ENCODE measurements at regions not wholly inside any gene's neighbourhood (a gene's known extent, or its start where the extent isn't known, plus 50 kb on each side); places are given as distances from the start of the nearest gene placed in this dataset.

DNA sequence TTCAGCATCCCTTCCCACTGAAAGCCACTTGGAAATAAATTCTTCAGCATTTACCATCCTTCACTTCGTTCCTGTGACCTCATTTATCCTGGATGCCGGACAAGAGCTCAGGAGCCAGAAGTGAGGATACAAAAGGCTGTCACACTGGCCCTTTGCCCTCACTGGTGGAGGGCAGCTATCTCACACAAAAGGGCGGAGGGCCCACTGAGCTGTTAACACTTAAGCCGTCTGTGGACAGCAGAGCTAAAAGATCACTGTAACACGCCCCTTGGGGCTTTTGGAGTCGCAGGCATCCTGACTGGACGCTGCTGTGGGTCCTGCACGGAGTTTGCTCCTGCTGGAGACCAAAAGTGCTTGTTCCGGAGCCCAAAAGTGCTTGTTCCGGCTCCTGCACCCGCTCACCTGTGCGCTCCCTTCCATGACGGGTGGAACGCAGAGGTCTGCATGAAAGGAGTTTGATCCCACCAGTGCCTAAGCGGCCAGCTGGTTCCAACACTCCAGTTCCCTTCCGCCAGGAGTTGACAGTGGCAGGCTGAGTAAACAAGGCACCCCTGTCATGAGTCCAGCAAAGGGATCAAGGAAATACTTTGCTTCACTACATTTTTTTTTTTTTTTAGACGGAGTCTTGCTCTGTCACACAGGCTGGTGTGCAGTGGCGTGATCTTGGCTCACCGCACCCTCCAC lies 572.0 kb upstream of the LINC00305 start:
- TF ChIP-seq YY1 (IDR thresholded peaks at IDR 0.05; ENCODE audit: insufficient read depth, insufficient read length) = no peak
- no peak for TF ChIP-seq ZNF274 (IDR thresholded peaks at IDR 0.05; ENCODE audit: low read depth, low read length)
